ENCODE measurements at regions not wholly inside any gene's neighbourhood (a gene's known extent, or its start where the extent isn't known, plus 50 kb on each side); places are given as distances from the start of the nearest gene placed in this dataset.

DNA sequence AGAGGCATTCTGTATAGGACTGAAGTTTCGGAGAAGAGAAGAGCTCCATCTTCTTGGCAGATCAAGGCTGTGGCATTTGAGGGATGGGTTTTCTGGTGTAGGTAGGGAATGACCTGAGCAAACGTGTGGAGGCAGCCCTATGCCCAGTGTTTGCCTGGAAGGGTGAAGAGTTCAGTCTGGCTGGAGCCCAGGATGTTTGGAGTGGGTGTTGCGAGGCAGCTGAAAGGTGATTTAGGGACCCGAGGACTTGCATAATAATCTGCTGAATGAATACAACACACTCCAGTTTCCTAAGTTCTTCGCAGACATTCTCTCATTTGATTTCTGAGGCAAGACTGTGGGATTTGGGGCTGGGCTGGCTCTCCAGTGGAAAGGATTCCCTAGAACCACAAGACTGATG, 186.2 kb downstream of the CYLD start:
- TF ChIP-seq, protein P1, sequence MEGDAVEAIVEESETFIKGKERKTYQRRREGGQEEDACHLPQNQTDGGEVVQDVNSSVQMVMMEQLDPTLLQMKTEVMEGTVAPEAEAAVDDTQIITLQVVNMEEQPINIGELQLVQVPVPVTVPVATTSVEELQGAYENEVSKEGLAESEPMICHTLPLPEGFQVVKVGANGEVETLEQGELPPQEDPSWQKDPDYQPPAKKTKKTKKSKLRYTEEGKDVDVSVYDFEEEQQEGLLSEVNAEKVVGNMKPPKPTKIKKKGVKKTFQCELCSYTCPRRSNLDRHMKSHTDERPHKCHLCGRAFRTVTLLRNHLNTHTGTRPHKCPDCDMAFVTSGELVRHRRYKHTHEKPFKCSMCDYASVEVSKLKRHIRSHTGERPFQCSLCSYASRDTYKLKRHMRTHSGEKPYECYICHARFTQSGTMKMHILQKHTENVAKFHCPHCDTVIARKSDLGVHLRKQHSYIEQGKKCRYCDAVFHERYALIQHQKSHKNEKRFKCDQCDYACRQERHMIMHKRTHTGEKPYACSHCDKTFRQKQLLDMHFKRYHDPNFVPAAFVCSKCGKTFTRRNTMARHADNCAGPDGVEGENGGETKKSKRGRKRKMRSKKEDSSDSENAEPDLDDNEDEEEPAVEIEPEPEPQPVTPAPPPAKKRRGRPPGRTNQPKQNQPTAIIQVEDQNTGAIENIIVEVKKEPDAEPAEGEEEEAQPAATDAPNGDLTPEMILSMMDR (IDR thresholded peaks at IDR 0.05; ENCODE audit: poor library complexity): no peak
- TF ChIP-seq EZH2 (IDR thresholded peaks at IDR 0.05; ENCODE audit: borderline replicate concordance): no peak
